ENCODE measurements at regions not wholly inside any gene's neighbourhood (a gene's known extent, or its start where the extent isn't known, plus 50 kb on each side); places are given as distances from the start of the nearest gene placed in this dataset.

DNA sequence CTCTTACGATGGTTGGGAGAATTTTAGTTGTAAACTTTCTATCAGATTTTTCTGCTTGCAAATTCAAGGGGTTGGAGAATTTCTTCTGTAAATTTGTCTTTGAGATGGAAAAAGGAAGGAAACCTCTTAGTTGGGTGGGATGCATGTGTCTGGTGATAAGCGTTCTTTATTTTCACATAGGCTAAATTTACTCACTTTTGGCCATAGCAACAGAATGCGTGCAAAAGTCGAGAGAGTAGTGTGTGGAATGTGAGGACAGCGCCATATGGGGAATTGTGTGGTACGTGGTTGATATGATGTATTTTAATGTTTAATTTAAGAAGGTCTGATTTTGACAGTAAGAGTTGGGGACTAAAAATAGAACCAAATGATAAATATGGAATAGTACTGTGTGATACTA, 282.2 kb downstream of the TAF11L14 start:
- BruUV-seq (replicated peaks) = no TSS peak
- ChIA-PET CTCF (no interaction called here), POLR2A (ENCODE audit: unreplicated experiment) (no interaction called here)

More for the DNA sequence above, 282.2 kb downstream of the TAF11L14 start:
- H3K4me3 ChIP-seq (ENCODE audit: insufficient read depth, low read depth, low read length) = no peak overlapping the region
- no peak overlapping the region for H3K23ac ChIP-seq (ENCODE audit: low read depth, low read length)
- no peaks in the 10 kb centered on the region for H3K4me1 ChIP-seq (ENCODE audit: control insufficient read depth, insufficient read depth, low read length)
- no peak overlapping the region for H2AK5ac ChIP-seq (ENCODE audit: low read depth, low read length)
- no peak overlapping the region for H3K18ac ChIP-seq (ENCODE audit: low read depth, low read length)
- no peaks in the 10 kb centered on the region for H3K36me3 ChIP-seq (ENCODE audit: control insufficient read depth, insufficient read depth, low read length)
- no peak overlapping the region for H2BK20ac ChIP-seq (ENCODE audit: low read depth, low read length)
- intact Hi-C loops (cut with micrococcal nuclease) (no loop called here), in situ Hi-C loops (cut with MboI; ENCODE audit: low sequenced_read_pairs) (no loop called here), dilution Hi-C loops (cut with HindIII; ENCODE audit: low sequenced_read_pairs, unreplicated experiment) (no loop called here)
- H4K5ac ChIP-seq (ENCODE audit: low read depth, low read length) = no peak overlapping the region
- no peak overlapping the region for H3K4me2 ChIP-seq (ENCODE audit: low read depth, low read length)
- DNase-seq = no peak
- H2AFZ ChIP-seq (replicated peaks; ENCODE audit: low read length, poor library complexity) = no peak overlapping the region
- H4K8ac ChIP-seq (ENCODE audit: low read depth in 2 of 2, low read length in 2 of 2) = no peak overlapping the region
- no peak overlapping the region for H2BK15ac ChIP-seq (ENCODE audit: low read depth, low read length)
- WGBS, 2 experiments (ENCODE audit: extremely low coverage in 2 of 2, insufficient read length in 1 of 2) = no CpG with 5 or more reads among the region's 6 CpGs
- H3K9me3 ChIP-seq (ENCODE audit: control insufficient read depth, insufficient read depth, low read length) = no peaks in the 10 kb centered on the region
- no peaks in the 10 kb centered on the region for H3K9me1 ChIP-seq (ENCODE audit: insufficient read depth, low read length)
- H3K27me3 ChIP-seq (ENCODE audit: control insufficient read depth, insufficient read depth, low read length) = no peaks in the 10 kb centered on the region
- H4K91ac ChIP-seq (ENCODE audit: insufficient read depth, low read depth, low read length) = no peak overlapping the region
- no peak overlapping the region for H3K9ac ChIP-seq (ENCODE audit: low read depth, low read length)
- no peak overlapping the region for H2BK5ac ChIP-seq (ENCODE audit: low read depth, low read length, poor library complexity, severe bottlenecking)
- H3K27ac ChIP-seq (ENCODE audit: insufficient read depth, low read length) = no peak overlapping the region
- H4K20me1 ChIP-seq (ENCODE audit: insufficient read depth, low read length) = no peaks in the 10 kb centered on the region
- H2AK9ac ChIP-seq (replicated peaks; ENCODE audit: low read depth, low read length, poor library complexity) = no peak overlapping the region
- no peak for TF ChIP-seq RAD21 (IDR thresholded peaks at IDR 0.05; ENCODE audit: low read length)
- TF ChIP-seq CHD1 (IDR thresholded peaks at IDR 0.05; ENCODE audit: low read depth, low read length) = no peak
- TF ChIP-seq, protein P1, sequence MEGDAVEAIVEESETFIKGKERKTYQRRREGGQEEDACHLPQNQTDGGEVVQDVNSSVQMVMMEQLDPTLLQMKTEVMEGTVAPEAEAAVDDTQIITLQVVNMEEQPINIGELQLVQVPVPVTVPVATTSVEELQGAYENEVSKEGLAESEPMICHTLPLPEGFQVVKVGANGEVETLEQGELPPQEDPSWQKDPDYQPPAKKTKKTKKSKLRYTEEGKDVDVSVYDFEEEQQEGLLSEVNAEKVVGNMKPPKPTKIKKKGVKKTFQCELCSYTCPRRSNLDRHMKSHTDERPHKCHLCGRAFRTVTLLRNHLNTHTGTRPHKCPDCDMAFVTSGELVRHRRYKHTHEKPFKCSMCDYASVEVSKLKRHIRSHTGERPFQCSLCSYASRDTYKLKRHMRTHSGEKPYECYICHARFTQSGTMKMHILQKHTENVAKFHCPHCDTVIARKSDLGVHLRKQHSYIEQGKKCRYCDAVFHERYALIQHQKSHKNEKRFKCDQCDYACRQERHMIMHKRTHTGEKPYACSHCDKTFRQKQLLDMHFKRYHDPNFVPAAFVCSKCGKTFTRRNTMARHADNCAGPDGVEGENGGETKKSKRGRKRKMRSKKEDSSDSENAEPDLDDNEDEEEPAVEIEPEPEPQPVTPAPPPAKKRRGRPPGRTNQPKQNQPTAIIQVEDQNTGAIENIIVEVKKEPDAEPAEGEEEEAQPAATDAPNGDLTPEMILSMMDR (conservative IDR thresholded peaks at IDR 0.05; ENCODE audit: low read depth, low read length) = no peak
- TF ChIP-seq MAZ (IDR thresholded peaks at IDR 0.05; ENCODE audit: borderline replicate concordance, low read depth, low read length) = no peak
- no peak for TF ChIP-seq POLR2A (IDR thresholded peaks at IDR 0.05; ENCODE audit: low read depth, low read length)
- no peak for TF ChIP-seq RCOR1 (IDR thresholded peaks at IDR 0.05; ENCODE audit: insufficient replicate concordance, low read length)
- no peak overlapping the region for H2BK120ac ChIP-seq (ENCODE audit: low read depth, low read length)
- H3K4ac ChIP-seq (ENCODE audit: low read depth, low read length) = no peak overlapping the region
- no peak overlapping the region for H3K56ac ChIP-seq (ENCODE audit: extremely low read depth, insufficient read depth, low read length)
- H3K79me1 ChIP-seq (ENCODE audit: low read depth in 1 of 2, low read length in 2 of 2) = no peaks in the 10 kb centered on the region
- ATAC-seq (ENCODE audit: low read depth) = no peak
- no peak overlapping the region for H3K14ac ChIP-seq (replicated peaks; ENCODE audit: low read depth, low read length)

Data from IMR-90 (cell line).